T-helper 2 cell treated with Interferon-gamma antibody and Interleukin-4, amounts not matched to agents 5 μg/mL and 100 μg/mL, for 36 hours (primary cell): ENCODE measurements at regions not wholly inside any gene's neighbourhood (a gene's known extent, or its start where the extent isn't known, plus 50 kb on each side); places are given as distances from the start of the nearest gene placed in this dataset.
"Not testable (repeated sequence)": the region's sequence is repeated elsewhere in the genome, so short reads cannot be mapped to it uniquely, and the experiment has no call there.

ENCODE experiments used
- DNase-seq: peaks from one replicate; pipeline ENCODE4 v3.0.0; 2021; ENCODE audit warnings: low spot score
- H3K27ac Mint-ChIP-seq: one replicate; pipeline ENCODE4 v1.8.0; 2021; ENCODE audit warnings: mild to moderate bottlenecking, mixed read lengths
- H3K27me3 Mint-ChIP-seq: one replicate; pipeline ENCODE4 v1.8.0; 2021; ENCODE audit warnings: low read depth, mixed read lengths
- H3K36me3 Mint-ChIP-seq: one replicate; pipeline ENCODE4 v1.8.0; 2021; ENCODE audit warnings: low read depth, mixed read lengths
- H3K4me1 Mint-ChIP-seq: one replicate; pipeline ENCODE4 v1.8.0; 2021; ENCODE audit warnings: low read depth, mixed read lengths
- H3K4me3 Mint-ChIP-seq: one replicate; pipeline ENCODE4 v1.8.0; 2022; ENCODE audit warnings: mild to moderate bottlenecking, moderate library complexity, mixed read lengths
- H3K9me3 Mint-ChIP-seq: one replicate; pipeline ENCODE4 v1.8.0; 2021; ENCODE audit warnings: mixed read lengths

- H3K36me3 Mint-ChIP-seq: peaks cover 7% of the 10 kb centered on the region
- H3K4me1 Mint-ChIP-seq: peaks cover 6% of the 10 kb centered on the region
- H3K9me3 Mint-ChIP-seq: peaks cover 30% of the 10 kb centered on the region
- peaks cover 17% of the 10 kb centered on the region for H3K27me3 Mint-ChIP-seq
- no peak overlapping the region for H3K4me3 Mint-ChIP-seq
- H3K27ac Mint-ChIP-seq: no peak overlapping the region
- DNase-seq: no peak
Observed at GRCh38 chr6:105675715-105676397, 273.0 kb upstream of the PREP start.

DNA sequence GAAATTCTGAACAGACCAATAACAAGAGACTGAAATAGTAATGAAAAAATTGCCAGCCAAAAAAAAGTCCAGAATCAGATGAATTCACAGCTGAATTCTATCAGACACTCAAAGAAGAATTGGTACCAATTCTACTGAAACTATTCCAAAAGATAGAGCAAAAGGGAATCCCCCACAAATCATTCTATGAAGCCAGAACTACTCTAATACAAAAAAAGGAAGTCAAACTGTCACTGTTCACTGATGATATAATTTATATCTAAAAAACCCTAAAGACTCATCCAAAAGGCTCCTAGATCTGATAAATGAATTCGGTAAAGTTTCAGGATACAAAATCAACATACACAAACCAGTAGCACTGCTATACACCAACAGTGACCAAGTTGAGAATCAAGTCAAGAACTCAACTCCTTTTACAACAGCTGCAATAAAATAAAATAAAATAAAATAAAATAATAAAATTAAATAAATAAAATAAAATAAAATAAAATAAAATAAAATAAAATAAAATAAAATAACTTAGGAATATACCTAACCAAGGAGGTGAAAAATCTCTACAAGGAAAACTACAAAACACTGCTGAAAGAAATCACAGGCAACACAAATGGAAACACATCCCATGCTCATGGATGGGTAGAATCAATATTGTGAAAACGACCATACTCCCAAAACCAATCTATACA lies 270.1 kb upstream of the PREP start:
- H3K36me3 Mint-ChIP-seq: peaks cover 10% of the 10 kb centered on the region
- peaks cover 36% of the 10 kb centered on the region for H3K9me3 Mint-ChIP-seq
- not testable (repeated sequence) for H3K4me1 Mint-ChIP-seq, H3K27ac Mint-ChIP-seq, H3K4me3 Mint-ChIP-seq, DNase-seq
- H3K27me3 Mint-ChIP-seq: peaks cover 17% of the 10 kb centered on the region

DNA sequence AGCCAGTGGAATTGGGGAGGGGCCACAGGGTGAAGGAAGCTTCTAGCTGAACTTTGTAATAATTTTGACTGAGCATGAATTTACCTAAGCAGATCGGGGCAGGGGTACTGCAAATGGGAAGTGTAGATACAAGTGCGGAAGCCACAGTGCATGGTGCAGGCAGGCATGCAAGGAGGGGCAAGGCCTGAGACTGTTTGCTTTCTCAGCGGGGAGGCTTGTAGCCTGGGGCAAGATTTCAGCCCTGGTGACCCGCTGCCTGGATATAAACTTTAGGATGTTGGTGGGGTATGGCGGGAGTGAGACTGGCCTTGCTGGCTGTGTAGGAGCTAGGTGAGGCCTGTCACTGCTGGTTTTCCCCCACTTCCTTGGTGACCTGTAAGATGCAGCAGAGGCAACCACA lies 266.4 kb upstream of the PREP start:
- H3K27me3 Mint-ChIP-seq: peaks cover 17% of the 10 kb centered on the region
- no peak overlapping the region for H3K4me3 Mint-ChIP-seq
- no peak overlapping the region for H3K27ac Mint-ChIP-seq
- peaks cover 4% of the 10 kb centered on the region for H3K4me1 Mint-ChIP-seq
- no peak for DNase-seq
- peaks cover 18% of the 10 kb centered on the region for H3K36me3 Mint-ChIP-seq
- H3K9me3 Mint-ChIP-seq: peaks cover 38% of the 10 kb centered on the region

DNA sequence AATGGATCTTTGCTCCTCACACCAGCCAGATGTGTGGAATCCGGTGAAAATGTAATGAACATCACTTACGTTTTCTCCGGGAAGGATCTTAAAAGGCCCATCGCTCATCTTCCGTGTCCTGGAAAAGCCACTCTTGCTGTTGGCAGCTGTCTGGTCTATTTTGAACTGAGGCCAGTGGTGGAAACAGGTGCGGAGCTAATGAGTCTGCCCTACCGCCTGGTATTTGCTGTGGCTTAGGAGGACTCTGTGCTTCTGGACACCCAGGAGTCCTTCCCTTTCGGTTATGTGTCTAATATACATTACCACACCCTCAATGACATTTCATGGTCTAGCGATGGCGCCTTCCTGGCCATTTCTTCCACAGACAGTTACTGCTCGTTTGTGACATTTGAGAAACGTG lies 264.2 kb upstream of the PREP start:
- Mint-ChIP-seq H3K4me1 (no peaks in the 10 kb centered on the region), H3K36me3 (peaks cover 18% of the 10 kb centered on the region), H3K27ac (no peak overlapping the region), H3K27me3 (peaks cover 3% of the 10 kb centered on the region), H3K9me3 (peaks cover 24% of the 10 kb centered on the region), H3K4me3 (no peak overlapping the region)
- DNase-seq: no peak

DNA sequence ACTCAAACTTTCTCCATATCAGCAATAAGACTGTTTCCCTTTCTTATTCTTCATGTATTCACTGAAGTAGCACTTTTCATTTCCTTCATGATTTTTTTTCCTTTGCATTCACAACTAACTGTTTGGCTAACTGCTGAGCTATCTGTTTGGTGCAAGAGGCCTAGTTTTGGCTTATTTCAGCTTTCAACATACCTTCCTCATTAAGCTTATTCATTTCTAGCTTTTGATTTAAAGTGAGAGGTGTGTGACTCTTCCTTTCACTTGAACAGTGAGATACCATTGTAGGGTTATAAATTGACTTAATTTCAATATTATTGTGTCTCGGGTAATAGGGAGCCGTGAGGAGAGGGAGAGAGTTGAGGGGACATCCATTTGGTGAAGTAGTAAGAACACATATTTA lies 262.0 kb upstream of the PREP start:
- Mint-ChIP-seq H3K36me3 (peaks cover 17% of the 10 kb centered on the region), H3K9me3 (peaks cover 18% of the 10 kb centered on the region), H3K4me1 (no peaks in the 10 kb centered on the region), H3K4me3 (no peak overlapping the region), H3K27me3 (peaks cover 4% of the 10 kb centered on the region), H3K27ac (no peak overlapping the region)
- no peak for DNase-seq

DNA sequence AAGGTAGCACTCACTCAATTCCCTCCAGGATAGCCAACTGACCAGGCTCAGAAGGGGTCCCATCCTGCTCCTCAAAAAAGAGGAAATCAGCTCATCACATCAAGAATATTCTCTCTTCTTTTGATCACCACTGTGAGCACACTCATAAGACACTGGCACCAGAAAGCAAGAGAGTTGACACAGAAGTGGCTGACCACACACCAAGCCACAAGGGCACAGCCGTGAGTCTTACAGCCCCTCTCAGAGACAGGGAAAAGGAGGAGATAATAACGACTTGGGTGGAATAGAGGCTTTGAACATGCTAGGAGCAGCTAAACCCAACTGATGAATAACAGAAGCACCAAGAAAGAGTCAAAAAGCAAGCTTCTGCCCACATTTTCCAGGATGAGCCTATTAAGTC lies 249.1 kb upstream of the PREP start:
- Mint-ChIP-seq H3K4me3 (no peak overlapping the region), H3K9me3 (peaks cover 27% of the 10 kb centered on the region), H3K27me3 (peaks cover 4% of the 10 kb centered on the region), H3K36me3 (peaks cover 15% of the 10 kb centered on the region), H3K4me1 (peaks cover 47% of the 10 kb centered on the region), H3K27ac (no peak overlapping the region)
- DNase-seq: no peak

- Mint-ChIP-seq H3K36me3 (peaks cover 13% of the 10 kb centered on the region), H3K27ac (peak overlapping the region; percentile 70), H3K4me3 (peak overlapping the region; percentile 65), H3K9me3 (peaks cover 22% of the 10 kb centered on the region), H3K4me1 (peaks cover 63% of the 10 kb centered on the region), H3K27me3 (peaks cover 4% of the 10 kb centered on the region)
- no peak for DNase-seq
Observed at GRCh38 chr6:105650347-105650746, 247.5 kb upstream of the PREP start.

GRCh38 chr6:105649192-105649591 lies 246.3 kb upstream of the PREP start:
- Mint-ChIP-seq H3K4me1 (peaks cover 74% of the 10 kb centered on the region), H3K27me3 (peaks cover 2% of the 10 kb centered on the region), H3K36me3 (peaks cover 13% of the 10 kb centered on the region), H3K9me3 (peaks cover 17% of the 10 kb centered on the region), H3K27ac (peak overlapping the region; percentile 87), H3K4me3 (peak overlapping the region; percentile 69)
- DNase-seq: no peak

DNA sequence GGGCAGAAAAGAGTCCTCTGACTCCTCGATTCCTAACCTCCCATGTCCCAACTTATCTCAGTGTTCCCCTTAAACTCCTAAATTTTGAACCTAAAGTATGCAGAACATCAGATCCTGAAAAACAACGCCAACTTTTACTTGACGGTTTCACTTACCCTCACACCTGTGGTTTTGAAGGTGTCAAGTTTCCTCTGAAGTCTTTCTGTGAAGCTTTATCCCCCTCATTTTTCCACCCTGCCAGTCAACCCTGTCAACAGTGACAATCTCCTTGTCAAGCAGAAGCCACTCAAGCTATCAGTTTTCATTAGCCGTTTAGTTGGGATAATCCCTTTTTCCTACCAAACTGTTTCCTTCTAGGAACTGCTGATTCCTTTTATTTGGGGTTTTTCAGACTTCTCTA lies 245.4 kb upstream of the PREP start:
- Mint-ChIP-seq H3K27me3 (peaks cover 2% of the 10 kb centered on the region), H3K4me3 (peak overlapping the region; percentile 20), H3K27ac (peak overlapping the region; percentile 76), H3K4me1 (peaks cover 79% of the 10 kb centered on the region), H3K36me3 (peaks cover 15% of the 10 kb centered on the region), H3K9me3 (peaks cover 11% of the 10 kb centered on the region)
- peak; percentile 41 for DNase-seq

DNA sequence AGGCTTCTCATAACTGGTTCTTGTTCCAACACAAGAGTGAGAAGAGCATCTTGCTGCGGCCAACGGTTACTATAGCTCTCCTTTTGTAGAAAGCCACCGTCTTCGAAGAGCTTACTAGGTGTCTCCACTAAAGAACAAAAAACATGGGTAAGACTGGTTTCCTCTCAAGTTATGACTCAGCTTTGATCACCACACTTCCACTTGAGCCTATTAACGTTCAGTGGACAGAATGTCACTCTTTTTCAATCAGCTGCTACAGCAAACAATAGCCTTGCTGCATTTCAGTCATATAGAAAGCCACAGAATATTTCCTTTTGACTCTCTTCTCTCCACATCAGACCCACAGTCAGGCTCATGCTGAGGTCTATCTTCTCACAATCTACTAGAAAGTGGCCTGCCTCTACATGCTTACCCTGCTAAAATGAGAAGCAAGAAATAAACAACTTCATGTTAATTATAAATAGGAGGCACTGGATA lies 243.5 kb upstream of the PREP start:
- H3K4me3 Mint-ChIP-seq: peak overlapping the region; percentile 66

DNA sequence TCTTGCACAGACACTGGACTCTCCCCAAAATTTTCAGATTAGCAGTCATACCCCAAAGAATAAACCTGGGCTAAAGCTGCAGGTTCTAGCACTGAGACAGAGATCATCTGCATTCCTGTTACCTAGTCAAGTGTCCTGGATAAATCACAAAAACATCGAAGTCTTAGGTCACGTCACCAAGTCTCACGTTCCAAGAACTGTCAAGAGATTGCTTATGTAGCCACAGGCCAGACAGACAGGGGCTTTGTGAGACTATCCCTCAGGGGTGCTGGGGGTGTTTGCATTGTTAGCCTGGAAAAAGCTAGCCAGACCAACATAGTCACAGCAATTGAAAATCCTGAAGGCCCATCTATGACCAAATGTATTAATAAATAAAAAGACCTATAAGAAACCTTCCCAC lies 243.1 kb upstream of the PREP start:
- Mint-ChIP-seq H3K27me3 (no peaks in the 10 kb centered on the region), H3K4me3 (peak overlapping the region; percentile 66), H3K4me1 (peaks cover 82% of the 10 kb centered on the region), H3K27ac (peak overlapping the region; percentile 86), H3K36me3 (peaks cover 34% of the 10 kb centered on the region), H3K9me3 (peaks cover 31% of the 10 kb centered on the region)
- no peak for DNase-seq

More for the DNA sequence above, 243.5 kb upstream of the PREP start:
- H3K9me3 Mint-ChIP-seq: peaks cover 26% of the 10 kb centered on the region
- peaks cover 84% of the 10 kb centered on the region for H3K4me1 Mint-ChIP-seq
- peaks cover 31% of the 10 kb centered on the region for H3K36me3 Mint-ChIP-seq
- H3K27me3 Mint-ChIP-seq: no peaks in the 10 kb centered on the region
- peak overlapping the region; percentile 86 for H3K27ac Mint-ChIP-seq
- DNase-seq: peak; percentile 73

DNA sequence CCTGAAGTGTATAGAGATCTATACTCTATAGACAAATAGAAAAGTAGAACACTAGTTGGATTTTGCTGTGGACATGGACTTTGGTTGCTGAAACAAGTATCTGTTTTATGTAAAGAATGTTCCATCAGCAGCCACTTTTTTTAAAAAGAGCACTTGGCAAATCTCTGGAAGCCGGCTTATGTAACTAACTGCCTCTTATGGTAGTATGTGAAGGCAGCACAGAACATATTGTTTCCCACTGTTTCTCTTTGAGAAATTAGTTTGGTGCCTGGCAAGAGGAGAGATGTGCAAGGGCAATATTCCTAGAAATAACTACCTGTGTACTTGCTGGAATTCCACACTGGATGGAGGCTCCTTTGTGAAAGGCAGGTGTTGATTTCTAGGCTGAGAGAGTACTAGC lies 242.3 kb upstream of the PREP start:
- peak overlapping the region; percentile 66 for H3K4me3 Mint-ChIP-seq
- H3K27ac Mint-ChIP-seq: peak overlapping the region; percentile 88

DNA sequence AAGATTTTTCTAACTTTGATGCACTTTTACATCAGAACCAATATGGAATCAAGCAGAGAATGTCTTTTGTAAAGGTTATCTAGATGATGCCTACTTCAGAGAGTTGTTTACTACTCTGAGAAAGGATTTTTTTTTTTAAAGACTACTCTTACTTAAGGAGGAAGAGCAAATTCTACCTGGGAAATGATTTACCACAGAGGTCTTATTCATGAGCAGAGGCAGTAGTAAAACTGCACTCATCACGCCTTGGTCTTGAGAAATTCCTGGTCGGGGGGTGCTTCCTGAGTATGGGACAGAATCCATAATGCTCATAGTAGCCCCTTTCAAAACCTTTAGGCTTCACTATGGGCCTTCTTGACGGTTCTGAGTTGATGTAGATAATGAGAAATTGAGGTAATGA lies 241.8 kb upstream of the PREP start:
- DNase-seq: no peak
- Mint-ChIP-seq H3K27me3 (no peaks in the 10 kb centered on the region), H3K4me1 (peaks cover 76% of the 10 kb centered on the region), H3K27ac (peak overlapping the region; percentile 88), H3K4me3 (peak overlapping the region; percentile 70), H3K9me3 (peaks cover 43% of the 10 kb centered on the region), H3K36me3 (peaks cover 36% of the 10 kb centered on the region)

More for the DNA sequence above, 242.3 kb upstream of the PREP start:
- no peak for DNase-seq
- H3K27me3 Mint-ChIP-seq: no peaks in the 10 kb centered on the region
- peaks cover 75% of the 10 kb centered on the region for H3K4me1 Mint-ChIP-seq
- peaks cover 39% of the 10 kb centered on the region for H3K9me3 Mint-ChIP-seq
- H3K36me3 Mint-ChIP-seq: peaks cover 36% of the 10 kb centered on the region

DNA sequence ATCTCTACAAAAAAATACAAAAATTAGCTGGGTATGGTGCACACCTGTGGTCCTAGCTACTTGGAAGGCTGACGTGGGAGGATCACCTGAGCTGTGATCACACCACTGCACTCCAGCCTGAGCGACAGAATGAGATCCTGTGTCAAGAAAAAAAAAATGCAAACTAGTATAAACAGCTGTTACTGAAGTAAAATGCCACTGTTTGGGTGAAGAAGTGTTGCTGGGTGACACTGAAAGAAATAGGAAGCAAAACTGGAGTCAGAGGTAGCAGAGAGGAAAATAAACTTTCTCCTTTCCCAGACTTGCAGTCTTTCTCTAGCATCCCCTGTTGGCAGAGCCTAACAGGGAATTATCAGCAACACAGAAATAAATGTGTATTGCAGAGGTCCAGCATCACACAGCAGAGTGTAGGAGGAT lies 241.2 kb upstream of the PREP start:
- no peak for DNase-seq
- H3K27ac Mint-ChIP-seq: peak overlapping the region; percentile 88
- no peaks in the 10 kb centered on the region for H3K27me3 Mint-ChIP-seq
- H3K4me3 Mint-ChIP-seq: peak overlapping the region; percentile 70
- peaks cover 42% of the 10 kb centered on the region for H3K9me3 Mint-ChIP-seq
- peaks cover 32% of the 10 kb centered on the region for H3K36me3 Mint-ChIP-seq
- peaks cover 70% of the 10 kb centered on the region for H3K4me1 Mint-ChIP-seq
